HG02642 (cell line): ENCODE measurements at regions not wholly inside any gene's neighbourhood (a gene's known extent, or its start where the extent isn't known, plus 50 kb on each side); places are given as distances from the start of the nearest gene placed in this dataset.
"Not testable (repeated sequence)": the region's sequence is repeated elsewhere in the genome, so short reads cannot be mapped to it uniquely, and the experiment has no call there.

Experiments
- ATAC-seq: cut with Tn5 transposase; IDR thresholded peaks from one replicate; pipeline ENCODE4 v1.9.1; 2021; ENCODE audit warnings: mild to moderate bottlenecking; ENCODE audit not compliant: unreplicated experiment, poor library complexity

- ATAC-seq = no peak
These were observed 159.8 kb downstream of the CGGBP1 start for GRCh38 chr3:87898971-87899370.

- no peak for ATAC-seq
These were observed 162.8 kb downstream of the CGGBP1 start for GRCh38 chr3:87895983-87896382.

GRCh38 chr3:87873136-87873535 lies 185.7 kb downstream of the CGGBP1 start:
- ATAC-seq = no peak

GRCh38 chr3:87867001-87867400 lies 191.8 kb downstream of the CGGBP1 start:
- ATAC-seq = no peak

GRCh38 chr3:87856126-87856525 lies 202.7 kb downstream of the CGGBP1 start:
- ATAC-seq = no peak

GRCh38 chr3:87855616-87856015 lies 203.2 kb downstream of the CGGBP1 start:
- no peak for ATAC-seq

- no peak for ATAC-seq
These were observed 203.6 kb downstream of the CGGBP1 start for GRCh38 chr3:87855211-87855610.

GRCh38 chr3:87848003-87848402 lies 210.8 kb downstream of the CGGBP1 start:
- ATAC-seq = no peak

GRCh38 chr3:87837076-87837475 lies 221.7 kb downstream of the CGGBP1 start:
- ATAC-seq = no peak

- ATAC-seq = no peak
These were observed 222.8 kb downstream of the CGGBP1 start for GRCh38 chr3:87836026-87836425.

- no peak for ATAC-seq
These were observed 223.6 kb downstream of the CGGBP1 start for GRCh38 chr3:87835236-87835635.

GRCh38 chr3:87834327-87834726 lies 224.5 kb downstream of the CGGBP1 start:
- no peak for ATAC-seq

- ATAC-seq = no peak
These were observed 225.8 kb downstream of the CGGBP1 start for GRCh38 chr3:87833039-87833377.

- ATAC-seq = no peak
These were observed 230.8 kb downstream of the CGGBP1 start for GRCh38 chr3:87828046-87828445.

GRCh38 chr3:87822563-87822962 lies 236.2 kb downstream of the CGGBP1 start:
- no peak for ATAC-seq

- not testable (repeated sequence) for ATAC-seq
These were observed 245.3 kb downstream of the CGGBP1 start for GRCh38 chr3:87813503-87813902.

- no peak for ATAC-seq
These were observed 246.9 kb downstream of the CGGBP1 start for GRCh38 chr3:87811953-87812352.

- no peak for ATAC-seq
These were observed 248.3 kb downstream of the CGGBP1 start for GRCh38 chr3:87810452-87811016.

- ATAC-seq = peak; percentile 84
These were observed 253.1 kb downstream of the CGGBP1 start for GRCh38 chr3:87805670-87806069.

- ATAC-seq = no peak
These were observed 257.4 kb downstream of the CGGBP1 start for GRCh38 chr3:87801409-87801808.

- no peak for ATAC-seq
These were observed 258.3 kb downstream of the CGGBP1 start for GRCh38 chr3:87800516-87800915.

- no peak for ATAC-seq
These were observed 260.2 kb downstream of the CGGBP1 start for GRCh38 chr3:87798567-87798947.
